ENCODE measurements at regions not wholly inside any gene's neighbourhood (a gene's known extent, or its start where the extent isn't known, plus 50 kb on each side); places are given as distances from the start of the nearest gene placed in this dataset.

DNA sequence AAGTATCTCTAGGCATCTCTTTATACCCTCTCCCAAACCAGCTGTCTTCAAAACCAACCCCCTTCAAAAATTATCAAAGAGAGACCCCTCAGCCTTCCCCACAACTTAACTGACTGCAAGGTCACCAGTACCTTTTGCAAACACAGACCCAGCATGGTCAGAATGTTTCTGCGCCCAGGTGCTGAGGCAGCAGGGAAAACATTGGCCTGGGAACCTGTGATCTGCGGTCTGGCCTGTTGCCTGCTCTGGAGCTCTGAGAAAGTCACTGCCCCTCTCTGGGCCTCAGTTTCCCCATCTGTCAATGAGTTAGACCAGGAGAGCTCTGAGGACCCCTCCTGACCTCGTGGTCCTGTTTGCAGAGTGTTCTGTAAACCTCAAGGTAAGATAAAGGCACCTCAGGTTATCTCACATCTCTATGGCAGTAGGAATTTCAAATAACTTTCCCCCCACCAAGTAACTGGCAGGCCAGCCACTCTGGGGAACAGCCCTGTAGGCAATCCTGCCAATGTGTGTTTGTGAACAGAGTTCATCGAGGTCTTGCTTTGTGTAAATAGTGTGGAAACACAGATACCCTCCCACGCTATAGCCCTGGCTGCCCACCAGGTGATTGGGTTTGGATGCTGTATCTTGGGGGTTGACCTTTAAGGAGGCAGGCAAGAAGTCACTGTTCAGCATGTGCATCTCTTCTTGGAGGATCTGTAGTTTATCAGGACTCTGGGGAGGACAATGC is 50.0 kb upstream of the SMAD6 start:
- DNase-seq (ENCODE audit: low spot score), result no peak
- TF ChIP-seq, protein P1, sequence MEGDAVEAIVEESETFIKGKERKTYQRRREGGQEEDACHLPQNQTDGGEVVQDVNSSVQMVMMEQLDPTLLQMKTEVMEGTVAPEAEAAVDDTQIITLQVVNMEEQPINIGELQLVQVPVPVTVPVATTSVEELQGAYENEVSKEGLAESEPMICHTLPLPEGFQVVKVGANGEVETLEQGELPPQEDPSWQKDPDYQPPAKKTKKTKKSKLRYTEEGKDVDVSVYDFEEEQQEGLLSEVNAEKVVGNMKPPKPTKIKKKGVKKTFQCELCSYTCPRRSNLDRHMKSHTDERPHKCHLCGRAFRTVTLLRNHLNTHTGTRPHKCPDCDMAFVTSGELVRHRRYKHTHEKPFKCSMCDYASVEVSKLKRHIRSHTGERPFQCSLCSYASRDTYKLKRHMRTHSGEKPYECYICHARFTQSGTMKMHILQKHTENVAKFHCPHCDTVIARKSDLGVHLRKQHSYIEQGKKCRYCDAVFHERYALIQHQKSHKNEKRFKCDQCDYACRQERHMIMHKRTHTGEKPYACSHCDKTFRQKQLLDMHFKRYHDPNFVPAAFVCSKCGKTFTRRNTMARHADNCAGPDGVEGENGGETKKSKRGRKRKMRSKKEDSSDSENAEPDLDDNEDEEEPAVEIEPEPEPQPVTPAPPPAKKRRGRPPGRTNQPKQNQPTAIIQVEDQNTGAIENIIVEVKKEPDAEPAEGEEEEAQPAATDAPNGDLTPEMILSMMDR (IDR thresholded peaks at IDR 0.05; ENCODE audit: unreplicated experiment), result no peak
- H3K9me3 Mint-ChIP-seq (ENCODE audit: unreplicated experiment), result no peaks in the 10 kb centered on the region

More for the DNA sequence above, 50.0 kb upstream of the SMAD6 start:
- Mint-ChIP-seq H3K27ac (ENCODE audit: unreplicated experiment) (no peak overlapping the region), H3K27me3 (ENCODE audit: unreplicated experiment) (peaks cover 11% of the 10 kb centered on the region), H3K4me3 (ENCODE audit: unreplicated experiment) (no peak overlapping the region), H3K4me1 (ENCODE audit: unreplicated experiment) (peaks cover 28% of the 10 kb centered on the region), H3K36me3 (ENCODE audit: low read depth, unreplicated experiment) (no peaks in the 10 kb centered on the region)
